IPS-20b (cell line): ENCODE measurements at regions not wholly inside any gene's neighbourhood (a gene's known extent, or its start where the extent isn't known, plus 50 kb on each side); places are given as distances from the start of the nearest gene placed in this dataset.

Experiments used
- H3K27ac ChIP-seq: one replicate; pipeline ENCODE4 v1.5.1; 2013; ENCODE audit warnings: low read length
- H3K27me3 ChIP-seq: 2 replicates; pipeline ENCODE4 v1.6.1; 2013; ENCODE audit warnings: mild to moderate bottlenecking, low read length, inconsistent platforms; ENCODE audit not compliant: insufficient read depth
- H3K36me3 ChIP-seq: 2 replicates; pipeline ENCODE4 v1.6.1; 2013; ENCODE audit warnings: low read depth, mild to moderate bottlenecking, inconsistent platforms, low read length, moderate library complexity; ENCODE audit not compliant: insufficient read depth
- H3K4me1 ChIP-seq: 2 replicates; pipeline ENCODE4 v1.6.1; 2013; ENCODE audit warnings: mild to moderate bottlenecking, control low read depth, inconsistent platforms, low read length, moderate library complexity; ENCODE audit not compliant: insufficient read depth
- H3K4me3 ChIP-seq: 2 replicates; pipeline ENCODE4 v1.5.1; 2013; ENCODE audit warnings: mild to moderate bottlenecking, low read length, inconsistent platforms
- H3K9ac ChIP-seq: 2 replicates; pipeline ENCODE4 v1.6.1; 2013; ENCODE audit warnings: low read depth, mild to moderate bottlenecking, inconsistent platforms, low read length, moderate library complexity
- H3K9me3 ChIP-seq: 2 replicates; pipeline ENCODE4 v1.6.1; 2013; ENCODE audit warnings: mild to moderate bottlenecking, low read depth, low read length, inconsistent platforms; ENCODE audit not compliant: insufficient read depth

GRCh38 chr3:99049164-99049563, 147.7 kb upstream of the DCBLD2 start:
- H3K27me3 ChIP-seq = no peaks in the 10 kb centered on the region
- no peak overlapping the region for H3K4me3 ChIP-seq
- no peak overlapping the region for H3K9ac ChIP-seq
- no peaks in the 10 kb centered on the region for H3K9me3 ChIP-seq
- no peaks in the 10 kb centered on the region for H3K4me1 ChIP-seq
- H3K36me3 ChIP-seq = no peaks in the 10 kb centered on the region
- H3K27ac ChIP-seq = no peak overlapping the region

- Histone ChIP-seq H3K36me3 (no peaks in the 10 kb centered on the region), H3K4me1 (no peaks in the 10 kb centered on the region), H3K9me3 (no peaks in the 10 kb centered on the region), H3K9ac (no peak overlapping the region), H3K4me3 (no peak overlapping the region), H3K27me3 (no peaks in the 10 kb centered on the region), H3K27ac (no peak overlapping the region)
Observed at GRCh38 chr3:99041747-99042146, 140.3 kb upstream of the DCBLD2 start.

- Histone ChIP-seq H3K27ac (no peak overlapping the region), H3K36me3 (no peaks in the 10 kb centered on the region), H3K9ac (no peak overlapping the region), H3K27me3 (no peaks in the 10 kb centered on the region), H3K4me1 (no peaks in the 10 kb centered on the region), H3K4me3 (no peak overlapping the region), H3K9me3 (peaks cover 18% of the 10 kb centered on the region)
Observed at GRCh38 chr3:99031778-99032177, 130.3 kb upstream of the DCBLD2 start.

GRCh38 chr3:99023590-99024192, 122.2 kb upstream of the DCBLD2 start:
- Histone ChIP-seq H3K4me3 (no peak overlapping the region), H3K27ac (no peak overlapping the region), H3K9ac (no peak overlapping the region), H3K9me3 (no peaks in the 10 kb centered on the region), H3K4me1 (no peaks in the 10 kb centered on the region), H3K36me3 (no peaks in the 10 kb centered on the region), H3K27me3 (no peaks in the 10 kb centered on the region)

GRCh38 chr3:99021466-99021865, 120.0 kb upstream of the DCBLD2 start:
- H3K4me1 ChIP-seq = no peaks in the 10 kb centered on the region
- no peaks in the 10 kb centered on the region for H3K9me3 ChIP-seq

GRCh38 chr3:99016452-99016851, 115.0 kb upstream of the DCBLD2 start:
- no peak overlapping the region for H3K4me3 ChIP-seq
- no peaks in the 10 kb centered on the region for H3K4me1 ChIP-seq
- no peaks in the 10 kb centered on the region for H3K9me3 ChIP-seq
- no peak overlapping the region for H3K27ac ChIP-seq
- H3K27me3 ChIP-seq = no peaks in the 10 kb centered on the region
- H3K9ac ChIP-seq = no peak overlapping the region
- no peaks in the 10 kb centered on the region for H3K36me3 ChIP-seq

More at GRCh38 chr3:99021466-99021865, 120.0 kb upstream of the DCBLD2 start:
- Histone ChIP-seq H3K27me3 (no peaks in the 10 kb centered on the region), H3K4me3 (no peak overlapping the region), H3K27ac (no peak overlapping the region), H3K36me3 (no peaks in the 10 kb centered on the region), H3K9ac (no peak overlapping the region)

GRCh38 chr3:99013777-99014315, 112.4 kb upstream of the DCBLD2 start:
- H3K4me3 ChIP-seq = no peak overlapping the region
- no peaks in the 10 kb centered on the region for H3K9me3 ChIP-seq
- no peak overlapping the region for H3K27ac ChIP-seq
- no peaks in the 10 kb centered on the region for H3K4me1 ChIP-seq
- H3K36me3 ChIP-seq = no peaks in the 10 kb centered on the region
- no peaks in the 10 kb centered on the region for H3K27me3 ChIP-seq
- H3K9ac ChIP-seq = no peak overlapping the region

- no peak overlapping the region for H3K9ac ChIP-seq
- no peak overlapping the region for H3K4me3 ChIP-seq
- H3K36me3 ChIP-seq = no peaks in the 10 kb centered on the region
Observed at GRCh38 chr3:99013077-99013476, 111.6 kb upstream of the DCBLD2 start.

GRCh38 chr3:99012051-99012450, 110.6 kb upstream of the DCBLD2 start:
- H3K4me1 ChIP-seq = no peaks in the 10 kb centered on the region
- no peaks in the 10 kb centered on the region for H3K9me3 ChIP-seq
- no peaks in the 10 kb centered on the region for H3K27me3 ChIP-seq
- H3K9ac ChIP-seq = no peak overlapping the region
- no peaks in the 10 kb centered on the region for H3K36me3 ChIP-seq
- H3K27ac ChIP-seq = no peak overlapping the region
- no peak overlapping the region for H3K4me3 ChIP-seq

More at GRCh38 chr3:99013077-99013476, 111.6 kb upstream of the DCBLD2 start:
- Histone ChIP-seq H3K27me3 (no peaks in the 10 kb centered on the region), H3K9me3 (no peaks in the 10 kb centered on the region), H3K27ac (no peak overlapping the region), H3K4me1 (no peaks in the 10 kb centered on the region)

- Histone ChIP-seq H3K4me3 (no peak overlapping the region), H3K27ac (no peak overlapping the region), H3K27me3 (no peaks in the 10 kb centered on the region), H3K9ac (no peak overlapping the region), H3K9me3 (no peaks in the 10 kb centered on the region), H3K4me1 (no peaks in the 10 kb centered on the region), H3K36me3 (no peaks in the 10 kb centered on the region)
Observed at GRCh38 chr3:99009851-99010250, 108.4 kb upstream of the DCBLD2 start.

GRCh38 chr3:99006686-99007085, 105.2 kb upstream of the DCBLD2 start:
- no peak overlapping the region for H3K4me3 ChIP-seq
- H3K36me3 ChIP-seq = no peaks in the 10 kb centered on the region
- no peak overlapping the region for H3K9ac ChIP-seq
- H3K9me3 ChIP-seq = no peaks in the 10 kb centered on the region
- H3K27ac ChIP-seq = no peak overlapping the region
- H3K4me1 ChIP-seq = no peaks in the 10 kb centered on the region
- no peaks in the 10 kb centered on the region for H3K27me3 ChIP-seq

GRCh38 chr3:98999675-99000074, 98.2 kb upstream of the DCBLD2 start:
- Histone ChIP-seq H3K9me3 (no peaks in the 10 kb centered on the region), H3K27ac (no peak overlapping the region)

More at GRCh38 chr3:98999675-99000074, 98.2 kb upstream of the DCBLD2 start:
- Histone ChIP-seq H3K4me1 (no peaks in the 10 kb centered on the region), H3K27me3 (no peaks in the 10 kb centered on the region), H3K36me3 (no peaks in the 10 kb centered on the region), H3K4me3 (no peak overlapping the region), H3K9ac (no peak overlapping the region)
